ENCODE measurements at regions not wholly inside any gene's neighbourhood (a gene's known extent, or its start where the extent isn't known, plus 50 kb on each side); places are given as distances from the start of the nearest gene placed in this dataset.
A peak's percentile ranks its signal among the peaks of the same experiment; 100 is the strongest.

GRCh38 chr1:56334047-56334446 lies 245.3 kb downstream of the PLPP3 start:
- no peak for TF ChIP-seq CTCF (IDR thresholded peaks at IDR 0.05; ENCODE audit: control extremely low read depth, extremely low read depth, low read depth, missing control alignments)
- no peak for DNase-seq (ENCODE audit: extremely low spot score)
- ChIA-PET CTCF (no interaction called here), POLR2A (no interaction called here)

GRCh38 chr1:56333461-56333860 lies 245.9 kb downstream of the PLPP3 start:
- POLR2A ChIA-PET: no interaction called here
- CTCF ChIA-PET: no interaction called here
- no peak for DNase-seq (ENCODE audit: extremely low spot score)
- TF ChIP-seq CTCF (IDR thresholded peaks at IDR 0.05; ENCODE audit: control extremely low read depth, extremely low read depth, low read depth, missing control alignments): no peak

- ChIA-PET CTCF (no interaction called here), POLR2A (no interaction called here)
- DNase-seq (ENCODE audit: extremely low spot score): no peak
- no peak for TF ChIP-seq CTCF (IDR thresholded peaks at IDR 0.05; ENCODE audit: control extremely low read depth, extremely low read depth, low read depth, missing control alignments)
Measured at GRCh38 chr1:56331892-56332567, 247.3 kb downstream of the PLPP3 start.

- POLR2A ChIA-PET: no interaction called here
- CTCF ChIA-PET: no interaction called here
- no peak for DNase-seq (ENCODE audit: extremely low spot score)
Measured at GRCh38 chr1:56331207-56331891, 248.0 kb downstream of the PLPP3 start.

GRCh38 chr1:56330391-56331026 lies 248.9 kb downstream of the PLPP3 start:
- ChIA-PET POLR2A (no interaction called here), CTCF (no interaction called here)
- DNase-seq (ENCODE audit: extremely low spot score): peak; percentile 21
- TF ChIP-seq CTCF (IDR thresholded peaks at IDR 0.05; ENCODE audit: control extremely low read depth, extremely low read depth, low read depth, missing control alignments): no peak

More at GRCh38 chr1:56331207-56331891, 248.0 kb downstream of the PLPP3 start:
- TF ChIP-seq CTCF (IDR thresholded peaks at IDR 0.05; ENCODE audit: control extremely low read depth, extremely low read depth, low read depth, missing control alignments): no peak

- TF ChIP-seq CTCF (IDR thresholded peaks at IDR 0.05; ENCODE audit: control extremely low read depth, extremely low read depth, low read depth, missing control alignments): no peak
- DNase-seq (ENCODE audit: extremely low spot score): no peak
- ChIA-PET CTCF (no interaction called here), POLR2A (no interaction called here)
Measured at GRCh38 chr1:56329970-56330369, 249.4 kb downstream of the PLPP3 start.

Measured in GM10248 (cell line).